Eye (tissue), 1 donor: ENCODE measurements at regions not wholly inside any gene's neighbourhood (a gene's known extent, or its start where the extent isn't known, plus 50 kb on each side); places are given as distances from the start of the nearest gene placed in this dataset.

ENCODE experiments used
- DNase-seq: peaks from one replicate; pipeline ENCODE4 v3.0.0-alpha.2; 2015

DNA sequence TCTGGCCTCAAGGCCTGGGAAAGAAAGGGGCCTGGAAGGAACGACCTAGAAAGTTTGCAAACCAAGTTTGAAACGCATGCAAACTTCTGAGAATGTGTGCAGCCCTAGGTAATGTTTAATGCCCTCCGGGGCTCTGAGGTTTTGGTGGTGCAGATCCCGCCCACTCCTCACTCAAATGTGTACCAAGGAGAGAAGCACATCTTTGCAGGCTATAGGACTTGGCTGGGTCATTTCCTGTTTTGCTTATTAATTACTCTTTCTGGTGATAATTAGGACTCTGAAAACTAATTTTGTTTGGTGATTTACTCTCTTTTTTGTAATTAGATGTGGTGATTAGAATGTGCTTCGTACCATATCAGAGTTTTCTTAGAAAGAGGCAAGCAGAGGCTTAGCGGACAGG, 625.9 kb upstream of the CADM1 start:
- DNase-seq: no peak

DNA sequence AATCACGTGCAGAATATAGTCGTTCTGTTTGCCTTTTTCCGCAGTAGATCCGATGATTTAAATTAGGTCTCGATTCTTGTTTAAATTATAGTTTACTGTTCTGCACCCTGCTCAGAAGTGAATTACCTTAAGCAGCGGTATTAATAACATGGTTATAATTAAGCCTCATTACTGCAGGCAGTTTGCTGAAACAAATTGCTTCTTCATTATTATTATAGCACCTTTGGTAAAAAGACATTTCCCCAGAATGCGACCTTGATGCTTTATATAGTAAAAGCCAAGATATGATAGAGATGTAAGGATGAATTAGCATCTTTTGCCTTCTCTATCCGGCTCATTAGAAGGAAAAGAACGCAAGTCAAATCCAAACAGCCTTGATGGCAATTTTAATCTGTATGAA, 625.2 kb upstream of the CADM1 start:
- DNase-seq: no peak

DNA sequence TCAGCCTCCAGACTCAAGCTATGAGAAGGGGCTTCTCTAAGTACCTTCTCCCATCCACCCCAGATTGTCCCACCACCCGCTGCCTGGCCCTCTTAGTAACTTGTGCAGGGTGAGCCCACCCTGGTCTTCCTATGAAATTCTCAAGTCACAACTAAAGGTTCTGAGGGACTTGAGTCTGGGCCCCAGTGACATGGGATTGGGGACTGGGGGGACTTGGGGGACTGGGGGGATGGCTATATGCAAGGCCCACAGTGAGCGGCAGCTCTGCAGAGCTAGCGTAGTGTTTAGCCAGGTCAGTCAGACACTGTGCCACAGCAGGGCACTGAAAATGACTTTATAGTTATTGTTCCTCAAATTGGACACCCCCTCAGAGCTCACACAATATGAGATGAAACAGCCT, 622.3 kb upstream of the CADM1 start:
- no peak for DNase-seq

DNA sequence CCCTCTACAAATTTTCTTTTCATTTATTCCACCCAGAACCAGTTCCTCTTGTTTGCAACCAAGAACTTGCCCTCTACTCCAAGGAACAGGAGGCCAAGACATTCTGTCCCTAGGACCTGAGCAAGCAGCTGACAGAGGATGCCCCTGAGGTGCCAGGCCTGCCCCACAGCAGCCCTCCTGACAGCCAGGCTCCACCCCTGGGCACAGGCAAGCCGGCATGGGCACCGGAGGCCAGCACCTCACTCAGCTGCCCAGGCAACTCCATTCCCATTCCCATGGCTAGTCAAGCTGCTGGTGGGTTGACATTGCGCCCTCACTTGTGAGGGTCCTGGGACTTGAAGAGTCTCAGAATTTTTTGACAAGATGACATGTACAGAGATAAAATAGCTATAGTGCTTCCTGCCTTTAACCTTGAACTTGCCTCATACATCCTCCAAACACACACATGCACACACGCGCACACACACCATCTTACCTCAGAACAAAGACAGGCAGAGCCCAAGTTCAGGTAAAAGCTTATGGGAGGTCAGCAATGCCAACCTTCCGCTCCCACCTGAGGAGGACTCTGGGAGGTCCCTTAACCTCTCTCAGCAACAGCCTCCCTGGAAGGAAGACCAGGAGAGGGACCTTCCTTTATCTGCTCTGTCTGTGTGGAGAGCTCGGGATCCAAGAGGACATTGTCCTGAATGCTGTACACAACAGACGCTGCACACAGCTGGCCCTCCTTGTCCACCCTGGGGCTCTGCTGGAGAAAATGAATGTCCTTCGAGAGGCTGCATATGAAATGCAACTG, 620.9 kb upstream of the CADM1 start:
- no peak for DNase-seq

DNA sequence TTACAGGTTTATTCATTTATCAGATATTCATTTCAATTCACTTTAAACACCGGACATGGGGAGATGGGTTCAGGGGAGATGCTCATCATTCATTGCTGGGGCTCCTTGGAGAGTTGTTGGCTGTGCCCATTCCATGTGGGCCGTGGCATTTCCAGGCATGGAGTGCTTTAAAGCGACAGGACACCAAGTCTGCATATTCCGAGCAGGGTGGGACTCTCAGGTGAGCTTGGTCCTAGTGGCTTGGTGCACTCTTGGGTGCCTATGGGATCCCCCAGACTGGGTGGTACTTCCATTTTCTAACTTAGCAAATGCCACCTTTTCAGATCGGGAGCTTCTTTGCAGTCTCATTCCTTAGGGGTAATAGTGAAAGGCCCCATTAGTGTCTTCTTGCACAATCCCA, 619.5 kb upstream of the CADM1 start:
- DNase-seq: no peak

DNA sequence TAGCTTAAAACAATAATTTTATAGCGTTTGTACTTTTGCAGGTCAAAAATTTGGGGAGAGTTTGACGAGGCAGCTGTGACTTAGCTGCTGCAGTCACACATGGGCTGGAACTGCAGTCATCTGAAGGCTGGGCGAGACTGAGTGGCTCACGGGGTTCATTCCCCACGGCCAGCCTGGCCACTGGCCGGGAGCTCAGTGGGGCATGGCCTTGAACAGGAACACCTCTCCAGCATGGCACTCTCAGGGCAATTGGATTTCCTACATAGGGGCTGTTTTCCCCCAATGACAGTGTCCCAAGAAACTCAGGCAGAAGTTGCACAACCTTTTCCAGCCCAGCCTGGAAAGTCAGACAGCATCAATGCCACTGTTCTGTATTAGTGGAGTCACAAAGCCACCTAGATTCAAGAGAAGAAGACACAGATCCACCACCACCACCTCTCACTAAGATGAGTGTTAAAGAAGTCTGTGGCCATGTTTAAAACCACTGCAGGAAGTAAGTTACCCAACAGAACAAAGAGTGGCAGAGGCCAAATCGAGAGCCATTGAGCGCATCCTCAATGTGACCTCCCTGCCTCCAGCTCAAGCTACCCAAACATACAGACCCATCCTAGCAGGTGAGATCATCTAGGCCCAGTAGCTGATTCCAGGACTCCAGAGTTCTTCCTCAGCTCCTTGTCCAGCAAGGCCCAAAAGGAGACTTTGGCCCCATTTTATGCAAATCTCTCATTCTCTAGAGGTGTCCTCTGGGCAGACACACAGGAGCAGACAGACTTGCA, 618.7 kb upstream of the CADM1 start:
- DNase-seq: no peak

DNA sequence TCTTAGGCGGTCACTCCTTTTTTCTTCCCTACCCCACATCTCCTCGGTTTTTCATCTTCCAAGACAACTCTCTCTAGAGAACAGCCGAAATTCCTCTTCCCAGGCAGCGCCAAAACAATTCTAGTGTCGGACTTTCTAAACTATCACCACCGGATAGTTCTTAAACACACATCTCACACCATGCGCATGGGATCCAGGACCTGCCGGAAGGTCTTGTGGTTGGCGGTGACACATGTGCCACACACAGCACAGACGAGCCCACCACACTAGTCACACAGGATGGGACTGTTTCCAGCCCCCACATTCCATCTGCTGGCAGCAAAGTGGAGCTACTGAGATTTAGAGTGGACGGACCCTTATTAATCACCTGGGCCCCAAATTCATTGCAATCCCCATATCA, 614.9 kb upstream of the CADM1 start:
- no peak for DNase-seq

DNA sequence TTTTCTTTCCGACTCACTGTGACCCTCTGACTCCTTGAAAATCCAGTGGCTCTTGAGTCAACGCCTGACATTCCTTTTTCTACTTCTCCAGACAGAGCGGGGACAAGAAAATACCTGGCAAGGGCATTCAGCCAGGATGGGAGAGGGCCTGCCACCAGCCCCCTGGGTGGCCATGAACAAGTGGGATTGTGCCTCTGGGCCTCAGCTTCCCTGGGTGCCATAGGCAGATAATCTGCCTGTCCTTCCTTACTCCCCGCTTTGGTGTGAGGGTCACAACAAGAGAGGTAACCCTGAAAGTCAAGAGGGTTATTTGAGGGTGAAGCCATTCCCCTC, 613.9 kb upstream of the CADM1 start:
- DNase-seq: no peak

DNA sequence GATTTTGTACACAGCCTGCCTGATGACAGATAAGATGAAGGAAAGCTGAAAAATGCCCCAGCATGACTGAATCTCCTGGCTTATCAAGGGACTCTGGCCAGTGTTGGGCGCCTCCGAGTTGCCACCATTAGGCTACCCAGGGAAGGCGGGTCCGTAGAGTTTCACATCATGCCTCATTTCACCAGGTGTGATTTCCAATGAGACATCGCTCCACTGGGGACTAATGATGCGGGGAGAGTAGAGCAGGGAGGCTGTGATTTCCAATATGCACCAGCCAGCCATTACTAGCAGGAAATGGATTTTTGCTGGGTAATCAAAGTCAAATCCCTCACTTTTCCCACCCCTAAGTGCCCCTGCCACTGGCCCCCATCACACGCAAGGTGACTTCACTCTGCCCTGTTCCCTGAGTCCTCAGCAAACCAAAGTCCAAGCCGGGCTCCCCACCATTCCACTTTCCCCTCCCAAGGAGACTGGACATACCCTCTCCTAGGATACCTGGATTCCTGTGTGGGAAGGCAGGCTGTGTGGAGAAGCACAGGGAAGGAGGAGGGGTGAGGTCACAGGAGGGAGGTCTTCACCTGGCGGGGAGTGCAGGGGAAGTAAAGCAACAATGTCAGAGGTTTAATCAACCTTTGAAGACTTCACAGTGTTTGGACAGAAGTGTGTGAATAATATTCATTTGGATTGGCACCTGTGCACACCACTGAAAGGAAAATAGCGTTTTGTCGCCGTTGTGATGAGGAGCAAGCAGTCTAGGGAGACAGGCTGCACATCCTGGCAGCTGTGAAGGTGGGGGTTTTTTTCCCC, 613.3 kb upstream of the CADM1 start:
- no peak for DNase-seq

DNA sequence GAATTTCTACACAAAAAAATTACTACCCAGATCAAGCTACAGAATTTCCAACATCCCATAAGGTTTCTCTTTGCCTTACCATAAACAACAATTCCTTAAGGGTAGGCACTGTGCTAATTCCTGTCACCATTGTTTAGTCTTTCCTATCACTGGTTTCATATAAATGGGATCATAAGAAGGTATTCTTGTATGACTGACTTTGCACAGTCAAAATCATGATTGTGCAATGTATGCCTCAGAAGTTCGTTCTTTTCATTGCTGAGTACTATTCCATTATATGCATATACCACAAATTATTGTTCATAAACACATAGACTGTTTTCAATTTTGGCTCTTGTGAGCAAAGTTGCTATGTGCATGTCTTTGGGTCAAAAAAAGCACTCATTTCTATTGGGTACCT, 611.6 kb upstream of the CADM1 start:
- no peak for DNase-seq

DNA sequence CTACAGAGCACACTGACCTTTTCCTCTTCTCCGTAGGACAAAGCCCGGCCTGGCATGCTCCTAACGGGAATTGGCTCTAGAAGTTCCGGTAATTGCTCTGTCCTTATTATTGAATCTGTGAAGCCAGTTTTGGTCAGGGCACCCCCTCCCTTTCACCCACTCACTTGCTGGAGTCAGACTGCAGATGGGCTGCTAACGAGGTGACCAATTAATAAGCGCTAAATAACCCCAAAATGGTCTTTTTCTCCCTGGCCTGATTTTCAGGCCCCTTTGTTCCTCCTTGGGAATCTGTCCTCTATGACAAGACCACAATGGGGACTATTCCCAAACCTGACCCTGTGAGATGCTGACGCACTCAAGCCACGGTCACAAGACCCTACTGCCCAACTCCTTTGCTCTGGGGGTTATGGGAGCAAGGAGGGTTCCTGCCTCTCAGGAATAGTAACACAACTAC, 610.0 kb upstream of the CADM1 start:
- DNase-seq: peak; percentile 77

DNA sequence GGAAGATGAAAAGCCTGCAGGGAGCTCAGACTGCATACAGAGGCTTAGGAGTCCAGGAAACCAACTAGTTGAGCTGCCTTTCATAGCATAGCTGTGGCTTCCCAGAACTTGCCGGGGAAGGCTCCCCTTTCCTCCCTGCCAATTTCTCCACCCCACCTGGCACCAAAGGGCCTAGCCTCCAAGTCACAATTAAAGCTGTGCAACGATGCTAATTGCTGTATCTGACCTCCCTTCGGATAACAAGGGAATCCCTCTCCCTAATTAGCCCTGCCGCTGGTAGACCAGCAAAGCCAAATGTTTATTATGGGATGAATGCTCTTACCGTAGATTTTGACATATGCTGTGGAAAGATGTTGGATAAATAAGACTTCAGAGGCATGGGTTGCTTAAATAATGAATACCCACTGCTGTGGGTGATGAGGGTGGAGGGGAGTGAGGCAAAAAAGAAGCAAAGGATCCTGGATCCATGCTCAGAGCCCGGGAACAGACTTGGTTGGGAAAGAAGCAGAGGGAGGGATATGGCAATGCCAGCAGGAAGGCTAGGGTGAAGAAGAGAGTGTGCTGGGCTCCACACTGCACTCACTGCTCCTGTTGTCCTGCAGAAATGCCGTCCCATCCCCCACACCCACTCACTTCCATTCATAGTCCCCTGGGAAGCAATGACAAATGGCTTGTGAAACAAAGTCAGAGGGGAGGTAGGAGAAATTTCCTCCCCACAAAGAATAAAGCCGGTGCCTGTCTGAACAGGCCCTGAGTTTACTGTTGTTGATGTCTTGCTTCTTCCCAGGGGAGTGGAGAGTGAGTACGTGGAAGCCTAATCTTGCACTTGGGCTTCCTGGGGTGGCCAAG, 608.1 kb upstream of the CADM1 start:
- DNase-seq: peak; percentile 61

DNA sequence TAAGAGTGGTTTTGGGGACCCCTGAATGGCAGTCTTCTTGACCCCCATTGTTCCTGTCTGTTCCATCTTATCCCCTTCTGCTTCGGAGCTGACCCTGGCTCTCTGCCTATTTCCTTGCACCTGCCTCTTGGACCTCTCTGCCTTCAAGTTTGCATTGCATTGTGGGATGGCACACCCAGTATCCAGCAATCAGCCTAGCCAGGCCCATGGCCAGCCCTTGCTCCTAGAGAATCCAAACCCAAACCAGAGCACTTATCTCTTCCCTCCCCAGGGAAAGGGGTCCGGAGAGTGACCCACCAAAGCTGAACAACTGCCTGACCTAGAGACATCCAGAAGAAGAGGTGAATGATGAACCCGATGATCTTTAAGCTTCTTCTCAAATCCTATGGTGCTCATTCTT, 607.3 kb upstream of the CADM1 start:
- DNase-seq: no peak

DNA sequence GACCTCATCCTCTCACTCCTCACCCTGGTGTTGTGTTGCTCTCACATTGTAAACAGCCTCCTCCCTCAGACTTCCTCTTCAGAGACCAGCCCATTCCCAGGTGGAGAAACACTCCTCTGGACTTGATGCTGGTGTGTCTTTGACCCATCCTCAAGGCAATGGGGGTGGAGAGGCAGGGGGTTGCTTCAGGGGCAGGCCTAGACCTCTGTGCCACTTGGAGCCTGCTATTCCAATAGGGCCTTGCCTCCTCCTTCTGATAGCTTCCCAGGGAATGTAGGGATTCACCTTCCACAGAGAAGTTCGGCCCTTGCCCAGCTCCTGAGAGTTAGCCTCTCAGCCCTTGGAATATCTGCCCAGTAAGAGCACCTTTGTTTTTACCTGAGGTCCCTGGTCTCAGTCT, 606.6 kb upstream of the CADM1 start:
- no peak for DNase-seq

DNA sequence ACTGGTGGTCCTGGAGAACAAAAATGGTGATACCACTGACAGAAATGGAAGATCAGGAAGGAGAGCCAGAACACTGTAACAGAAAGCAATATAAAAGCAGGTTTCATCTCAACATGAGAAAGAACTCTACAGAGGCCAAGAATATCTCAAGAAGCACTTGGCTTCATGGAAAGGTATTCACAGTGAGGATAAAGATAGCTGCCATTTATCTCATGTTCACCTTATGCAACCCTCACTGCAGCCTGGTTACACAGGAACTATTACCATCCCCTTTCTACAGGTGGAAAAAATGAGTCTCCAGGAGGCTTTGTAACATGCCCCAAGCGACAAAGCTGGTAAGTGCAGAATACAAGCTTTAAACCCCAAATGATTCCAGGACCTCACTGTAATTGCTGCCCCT, 606.1 kb upstream of the CADM1 start:
- DNase-seq: no peak

DNA sequence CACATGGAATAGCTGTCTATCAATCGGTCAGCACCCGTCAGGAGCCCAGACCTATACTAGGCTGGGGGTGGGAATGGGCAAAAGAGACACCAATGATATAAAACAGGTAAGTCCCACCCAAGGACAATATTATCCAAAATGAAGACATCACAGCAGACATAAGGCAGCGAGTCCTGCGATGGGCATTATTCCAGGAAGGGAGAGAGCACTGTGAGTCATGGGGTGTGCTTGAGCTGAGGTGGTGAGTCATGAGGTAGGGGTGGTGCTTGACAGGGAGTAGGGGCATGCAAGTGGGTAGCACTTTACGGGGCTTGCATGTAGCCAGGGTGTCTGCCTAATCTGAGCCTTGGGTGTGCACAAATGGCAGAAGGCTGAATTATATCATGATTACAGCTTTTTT, 605.0 kb upstream of the CADM1 start:
- no peak for DNase-seq

DNA sequence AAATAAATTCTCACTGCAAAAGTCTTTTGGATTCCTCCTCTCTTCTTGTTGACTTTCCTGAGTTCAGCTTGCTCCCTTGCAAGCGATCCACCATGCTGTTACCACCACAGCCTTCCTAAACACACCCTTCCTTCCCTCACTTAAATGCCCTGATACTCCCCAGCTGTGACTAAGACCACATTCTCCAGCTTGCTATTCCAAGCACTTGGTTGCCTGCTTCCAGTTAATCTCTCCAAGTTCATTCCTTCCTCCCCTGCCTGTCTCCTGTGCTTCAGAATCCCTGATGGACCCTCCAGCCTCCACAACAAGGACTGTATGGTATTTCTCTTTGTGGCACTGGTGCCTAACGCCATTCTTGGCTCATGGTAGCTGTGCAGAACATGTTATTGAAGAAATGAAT, 603.9 kb upstream of the CADM1 start:
- no peak for DNase-seq

DNA sequence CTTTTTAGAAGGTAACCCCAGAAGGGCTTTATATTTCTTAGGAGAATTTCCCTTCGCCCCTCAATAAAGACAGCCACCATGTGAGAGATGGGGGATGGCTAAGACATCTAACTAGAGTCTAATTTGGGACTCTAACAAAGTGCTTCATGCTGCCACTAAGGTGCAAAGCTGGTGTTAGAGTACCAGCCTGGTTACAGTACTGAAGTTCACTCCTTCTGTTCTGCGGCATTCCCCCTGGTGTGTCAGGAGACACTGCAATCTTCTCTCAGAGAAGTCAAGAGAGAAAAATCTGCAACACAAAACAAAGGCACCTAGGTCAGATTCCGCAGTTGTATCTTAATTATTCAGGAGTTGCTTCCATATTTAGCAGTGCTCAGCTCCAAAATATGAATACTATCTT, 603.0 kb upstream of the CADM1 start:
- DNase-seq: no peak

DNA sequence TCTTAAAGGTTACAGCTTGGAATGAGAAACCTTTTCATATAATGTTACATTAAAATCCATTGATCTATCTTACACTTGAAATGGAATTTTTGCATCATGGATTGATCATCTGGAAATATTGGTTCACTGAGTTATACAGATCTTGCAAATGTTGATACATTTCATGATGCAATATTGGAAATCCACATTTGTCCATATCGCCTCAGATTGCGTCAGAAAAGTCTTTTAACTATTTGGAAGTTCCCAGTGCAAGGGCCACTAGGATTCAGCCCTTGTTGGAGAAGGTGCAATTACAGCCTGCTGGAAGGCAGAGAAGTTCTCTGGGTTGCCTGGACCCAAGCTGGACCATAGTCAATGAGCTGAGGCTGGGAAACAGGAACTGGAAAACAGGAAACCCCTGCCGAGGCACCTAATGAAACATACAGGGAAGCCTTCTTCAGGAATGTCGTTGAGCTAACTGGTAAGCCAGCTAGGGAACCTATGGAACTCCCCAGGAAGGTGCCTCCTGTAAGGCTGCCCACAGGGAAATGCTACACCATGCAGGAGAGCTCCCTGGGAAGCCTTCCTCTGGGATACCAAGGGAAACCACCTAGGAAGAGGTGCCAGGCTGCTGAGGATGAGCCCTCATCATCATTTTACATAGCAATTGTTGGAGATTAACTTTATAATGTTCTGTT, 600.4 kb upstream of the CADM1 start:
- DNase-seq: no peak

DNA sequence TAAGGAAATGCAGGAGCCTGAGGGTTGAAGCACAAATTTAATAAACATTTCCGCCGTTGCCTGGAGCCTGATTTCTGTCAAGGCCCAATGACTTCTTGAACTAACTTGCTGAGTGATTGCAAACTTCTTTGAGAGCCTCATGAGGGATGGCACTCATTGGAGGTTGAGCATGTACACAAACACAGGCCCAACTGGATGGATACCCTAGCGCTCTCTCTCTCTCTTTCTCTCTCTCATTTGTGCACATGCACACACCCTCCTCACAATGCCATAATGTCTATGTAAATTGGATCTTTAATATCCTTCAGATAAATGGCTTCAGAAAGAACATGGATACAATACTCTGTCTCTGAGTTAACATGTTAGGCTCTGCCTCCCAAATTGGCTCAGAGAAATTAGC, 597.7 kb upstream of the CADM1 start:
- no peak for DNase-seq

DNA sequence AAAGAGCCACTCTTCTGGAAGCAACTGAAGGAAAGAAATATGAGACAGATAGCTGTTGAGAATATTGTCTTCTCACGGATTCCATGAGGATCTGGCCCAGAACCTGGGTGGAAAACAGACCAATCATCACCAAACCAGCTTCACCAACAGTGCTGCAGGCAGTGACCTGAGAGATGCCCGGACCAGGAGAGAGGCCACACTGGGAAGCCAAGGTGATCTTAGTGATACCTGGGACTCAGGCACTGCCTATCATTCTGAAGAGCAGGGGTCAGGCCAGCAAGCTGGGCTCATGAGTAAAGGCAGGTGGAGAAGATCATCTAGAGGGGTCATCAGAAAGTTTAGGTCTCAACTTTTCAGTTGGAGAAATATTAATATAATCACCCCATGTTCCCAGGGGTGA, 595.8 kb upstream of the CADM1 start:
- DNase-seq: no peak

DNA sequence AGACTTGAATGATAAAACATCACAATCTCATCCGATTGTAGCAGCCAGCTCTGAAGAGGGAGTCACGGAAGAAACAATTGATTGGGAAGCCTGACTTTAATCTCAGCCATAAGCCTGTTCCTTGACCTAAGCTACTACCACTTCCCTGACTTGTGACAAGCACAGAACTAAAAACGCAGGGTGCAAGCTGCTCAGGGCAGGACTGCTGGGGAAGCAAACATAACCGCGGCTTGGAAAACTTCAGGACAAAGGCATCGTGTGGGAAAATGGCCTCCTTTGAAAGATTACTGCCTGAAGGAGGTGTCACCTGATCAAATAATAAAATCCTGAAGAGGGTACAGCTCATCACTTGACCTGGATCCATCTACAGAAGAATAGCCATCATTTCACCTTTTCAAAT, 595.3 kb upstream of the CADM1 start:
- DNase-seq: no peak
